Trophoblast cell (in vitro differentiated cells and primary cell): ENCODE measurements at regions not wholly inside any gene's neighbourhood (a gene's known extent, or its start where the extent isn't known, plus 50 kb on each side); places are given as distances from the start of the nearest gene placed in this dataset.

Source experiments
- DNase-seq, 2 donors: peaks; one replicate each; pipeline ENCODE4 v3.0.0-alpha.2; 2016
- H2AFZ ChIP-seq: 2 replicates; pipeline ENCODE4 v1.6.1; 2013; ENCODE audit warnings: low read length, moderate library complexity, mild to moderate bottlenecking; ENCODE audit not compliant: insufficient read depth, poor library complexity
- H2AK5ac ChIP-seq: 2 replicates; pipeline ENCODE4 v1.6.1; 2013; ENCODE audit warnings: mild to moderate bottlenecking, low read length
- H2BK120ac ChIP-seq: 2 replicates; pipeline ENCODE4 v1.6.1; 2013; ENCODE audit warnings: low read length, mild to moderate bottlenecking, moderate library complexity; ENCODE audit not compliant: insufficient read depth, poor library complexity
- H2BK12ac ChIP-seq: 2 replicates; pipeline ENCODE4 v1.6.1; 2013; ENCODE audit warnings: mild to moderate bottlenecking, low read length, moderate library complexity
- H2BK5ac ChIP-seq: 2 replicates; pipeline ENCODE4 v1.6.1; 2013; ENCODE audit warnings: low read length, low read depth, moderate library complexity, mild to moderate bottlenecking; ENCODE audit not compliant: poor library complexity
- H3K14ac ChIP-seq: 2 replicates; pipeline ENCODE4 v1.6.1; 2013; ENCODE audit warnings: mild to moderate bottlenecking, low read length
- H3K18ac ChIP-seq: 2 replicates; pipeline ENCODE4 v1.6.1; 2013; ENCODE audit warnings: mild to moderate bottlenecking, low read length
- H3K23ac ChIP-seq: 2 replicates; pipeline ENCODE4 v1.6.1; 2013; ENCODE audit warnings: low read length
- H3K27ac ChIP-seq: 2 replicates; pipeline ENCODE4 v1.5.1; 2013; ENCODE audit warnings: low read depth, mild to moderate bottlenecking, inconsistent platforms, low read length, moderate library complexity
- H3K27me3 ChIP-seq: 2 replicates; pipeline ENCODE4 v1.6.1; 2013; ENCODE audit warnings: inconsistent platforms, mild to moderate bottlenecking, low read length, moderate library complexity; ENCODE audit not compliant: insufficient read depth
- H3K36me3 ChIP-seq, 2 experiments: 1 replicate in 1 of 2; 2 replicates in 1 of 2; pipeline ENCODE4 v1.6.1; 2013; ENCODE audit warnings: low read length in 2 of 2, mild to moderate bottlenecking in 2 of 2, moderate library complexity in 1 of 2; ENCODE audit not compliant: insufficient read depth in 2 of 2, control insufficient read depth in 1 of 2
- H3K4ac ChIP-seq: 2 replicates; pipeline ENCODE4 v1.6.1; 2013; ENCODE audit warnings: low read depth, mild to moderate bottlenecking, low read length, moderate library complexity
- H3K4me1 ChIP-seq, 2 experiments: 1 replicate in 1 of 2; 2 replicates in 1 of 2; pipeline ENCODE4 v1.6.1; 2013; ENCODE audit warnings: low read length in 2 of 2, mild to moderate bottlenecking in 2 of 2, moderate library complexity in 1 of 2; ENCODE audit not compliant: insufficient read depth in 2 of 2, control insufficient read depth in 1 of 2
- H3K4me2 ChIP-seq: 2 replicates; pipeline ENCODE4 v1.6.1; 2013; ENCODE audit warnings: inconsistent platforms, mild to moderate bottlenecking, low read length, moderate library complexity
- H3K4me3 ChIP-seq: 2 replicates; pipeline ENCODE4 v1.5.1; 2013; ENCODE audit warnings: mild to moderate bottlenecking, low read depth, low read length, inconsistent platforms
- H3K79me1 ChIP-seq: one replicate; pipeline ENCODE4 v1.6.1; 2013; ENCODE audit warnings: low read length
- H3K79me2 ChIP-seq: 2 replicates; pipeline ENCODE4 v1.6.1; 2013; ENCODE audit warnings: low read length, mild to moderate bottlenecking; ENCODE audit not compliant: control insufficient read depth, insufficient read depth, poor library complexity
- H3K9ac ChIP-seq: 2 replicates; pipeline ENCODE4 v1.6.1; 2013; ENCODE audit warnings: mild to moderate bottlenecking, low read length
- H3K9me3 ChIP-seq: 2 replicates; pipeline ENCODE4 v1.6.1; 2013; ENCODE audit warnings: low read depth, mild to moderate bottlenecking, control low read depth, inconsistent platforms, low read length; ENCODE audit not compliant: insufficient read depth
- H4K12ac ChIP-seq: 2 replicates; pipeline ENCODE4 v1.6.1; 2013; ENCODE audit warnings: low read depth, mild to moderate bottlenecking, low read length, moderate library complexity
- H4K8ac ChIP-seq: 2 replicates; pipeline ENCODE4 v1.6.1; 2013; ENCODE audit warnings: low read depth, mild to moderate bottlenecking, low read length, moderate library complexity
- H4K91ac ChIP-seq: one replicate; pipeline ENCODE4 v1.6.1; 2013; ENCODE audit warnings: low read depth, mild to moderate bottlenecking, low read length, moderate library complexity
- WGBS: extraction: QIAGEN DNeasy Blood & Tissue Kit; methylation state at CpG from one replicate; pipeline ENCODE4 v1.1.7; 2013; ENCODE audit warnings: missing lambda C conversion rate; ENCODE audit not compliant: insufficient read length, insufficient coverage; ENCODE audit errors: extremely low coverage; 5-methylcytosine and 5-hydroxymethylcytosine counted together

DNA sequence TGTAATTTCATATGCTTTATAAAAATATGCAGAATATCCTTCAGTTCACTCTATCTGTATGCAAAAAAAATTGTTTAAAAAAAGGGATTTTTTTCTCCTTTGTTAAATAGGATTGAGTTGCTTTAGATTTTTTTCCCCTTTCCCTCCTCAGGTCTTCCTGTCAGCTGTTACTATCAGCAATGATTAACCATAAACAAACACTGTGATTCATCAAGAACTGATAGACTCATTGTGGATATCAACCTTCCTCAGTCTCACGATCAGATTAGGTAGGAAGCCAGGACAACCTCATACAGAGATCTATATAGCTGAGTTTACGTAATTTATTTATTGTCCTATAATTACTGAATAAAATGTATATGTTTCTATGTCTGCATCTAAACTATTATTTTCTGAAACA, 2136.2 kb upstream of the CELF4 start:
- no peak overlapping the region for H3K4me2 ChIP-seq
- no peak overlapping the region for H3K23ac ChIP-seq
- H3K14ac ChIP-seq: no peak overlapping the region
- no peak overlapping the region for H2AK5ac ChIP-seq
- H3K18ac ChIP-seq: no peak overlapping the region
- H4K12ac ChIP-seq: no peak overlapping the region
- H3K9ac ChIP-seq: no peak overlapping the region
- H3K4ac ChIP-seq: no peak overlapping the region
- no peak for DNase-seq
- WGBS: no CpG with 5 or more reads among the region's 2 CpGs
- H3K9me3 ChIP-seq: no peaks in the 10 kb centered on the region
- H3K36me3 ChIP-seq: no peaks in the 10 kb centered on the region
- no peak overlapping the region for H3K27ac ChIP-seq
- peaks cover 0 to 4% of the 10 kb centered on the region in 2 experiments for H3K4me1 ChIP-seq
- no peak overlapping the region for H4K8ac ChIP-seq
- no peak overlapping the region for H2BK120ac ChIP-seq
- H3K79me1 ChIP-seq: no peaks in the 10 kb centered on the region
- no peaks in the 10 kb centered on the region for H3K27me3 ChIP-seq
- H2AFZ ChIP-seq: no peak overlapping the region
- no peaks in the 10 kb centered on the region for H3K79me2 ChIP-seq
- H3K4me3 ChIP-seq: no peak overlapping the region
- H4K91ac ChIP-seq: no peak overlapping the region
- no peak overlapping the region for H2BK12ac ChIP-seq
- no peak overlapping the region for H2BK5ac ChIP-seq

DNA sequence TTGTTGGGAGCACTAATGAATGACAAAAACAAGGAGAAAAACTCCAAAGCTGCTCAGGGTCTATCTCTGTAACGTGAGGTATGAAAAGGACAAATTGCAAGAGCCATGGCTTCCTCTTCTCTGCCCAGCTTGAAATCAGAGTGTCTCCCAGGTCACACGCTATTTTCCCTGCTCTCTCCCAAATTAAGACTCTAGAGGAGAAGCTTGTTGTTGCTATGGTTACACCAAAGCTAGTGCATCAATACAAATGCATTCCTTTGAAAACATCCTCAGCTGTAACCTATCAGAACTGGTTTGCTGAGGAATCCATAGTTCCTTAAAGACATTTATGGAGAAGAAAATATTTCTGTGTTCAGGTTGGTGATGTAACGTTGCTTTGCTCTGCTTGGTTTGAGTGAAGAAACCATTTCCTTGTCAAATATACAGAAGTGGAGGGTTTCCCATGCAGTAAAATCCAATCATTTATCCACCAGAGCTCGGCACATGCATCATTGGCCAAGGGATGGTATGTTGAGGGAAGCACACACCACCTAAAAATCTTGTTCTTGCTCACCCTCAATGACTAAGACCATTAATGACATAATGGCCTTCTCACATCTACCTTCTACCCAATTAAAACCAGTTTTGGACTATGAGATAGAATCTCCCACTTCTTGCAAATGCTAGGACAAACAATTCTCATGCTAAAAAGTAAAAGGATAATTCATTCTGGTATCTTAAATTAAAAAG, 2135.6 kb upstream of the CELF4 start:
- H3K27ac ChIP-seq: no peak overlapping the region
- H2BK120ac ChIP-seq: no peak overlapping the region
- no peak overlapping the region for H2AFZ ChIP-seq
- no peak overlapping the region for H3K4me2 ChIP-seq
- no peak overlapping the region for H3K4me3 ChIP-seq
- WGBS: no CpG with 5 or more reads among the region's 4 CpGs
- DNase-seq: peak in 1 of 2 donors; percentile 28
- no peak overlapping the region for H3K9ac ChIP-seq
- no peak overlapping the region for H4K91ac ChIP-seq
- no peak overlapping the region for H2BK12ac ChIP-seq
- H2BK5ac ChIP-seq: no peak overlapping the region
- H3K36me3 ChIP-seq: no peaks in the 10 kb centered on the region
- H3K4ac ChIP-seq: no peak overlapping the region
- H3K23ac ChIP-seq: no peak overlapping the region
- no peak overlapping the region for H4K8ac ChIP-seq
- no peak overlapping the region for H3K14ac ChIP-seq
- H2AK5ac ChIP-seq: no peak overlapping the region
- H3K4me1 ChIP-seq: peaks cover 0 to 4% of the 10 kb centered on the region in 2 experiments
- no peak overlapping the region for H3K18ac ChIP-seq
- no peaks in the 10 kb centered on the region for H3K79me1 ChIP-seq
- no peaks in the 10 kb centered on the region for H3K9me3 ChIP-seq
- no peaks in the 10 kb centered on the region for H3K27me3 ChIP-seq
- H3K79me2 ChIP-seq: no peaks in the 10 kb centered on the region
- H4K12ac ChIP-seq: no peak overlapping the region

GRCh38 chr18:39699340-39699964, 2133.9 kb upstream of the CELF4 start:
- Histone ChIP-seq H3K27me3 (no peaks in the 10 kb centered on the region), H4K91ac (no peak overlapping the region), H3K4me1 (peaks cover 0 to 4% of the 10 kb centered on the region in 2 experiments), H3K18ac (no peak overlapping the region), H3K27ac (no peak overlapping the region), H2BK5ac (no peak overlapping the region), H3K4me2 (no peak overlapping the region), H3K23ac (no peak overlapping the region), H4K12ac (no peak overlapping the region), H3K4ac (no peak overlapping the region), H4K8ac (no peak overlapping the region), H2AK5ac (no peak overlapping the region), H3K36me3 (no peaks in the 10 kb centered on the region), H3K79me1 (no peaks in the 10 kb centered on the region), H2BK120ac (no peak overlapping the region), H2BK12ac (no peak overlapping the region), H3K9me3 (no peaks in the 10 kb centered on the region), H3K79me2 (no peaks in the 10 kb centered on the region), H3K14ac (no peak overlapping the region), H2AFZ (no peak overlapping the region), H3K9ac (no peak overlapping the region), H3K4me3 (no peak overlapping the region)
- DNase-seq: peak in 1 of 2 donors; percentile 12
- no CpG with 5 or more reads among the region's 5 CpGs for WGBS

- H2AK5ac ChIP-seq: no peak overlapping the region
Observed at GRCh38 chr18:39698436-39698835, 2132.8 kb upstream of the CELF4 start.

More at GRCh38 chr18:39698436-39698835, 2132.8 kb upstream of the CELF4 start:
- H2BK5ac ChIP-seq: no peak overlapping the region
- no peak overlapping the region for H3K14ac ChIP-seq
- no peaks in the 10 kb centered on the region for H3K79me1 ChIP-seq
- no peak overlapping the region for H4K91ac ChIP-seq
- no peaks in the 10 kb centered on the region for H3K36me3 ChIP-seq
- no peaks in the 10 kb centered on the region for H3K9me3 ChIP-seq
- peaks cover 0 to 4% of the 10 kb centered on the region in 2 experiments for H3K4me1 ChIP-seq
- no peak overlapping the region for H3K4me2 ChIP-seq
- WGBS: no CpG with 5 or more reads among the region's 4 CpGs
- H4K12ac ChIP-seq: no peak overlapping the region
- H2AFZ ChIP-seq: no peak overlapping the region
- no peak overlapping the region for H3K4ac ChIP-seq
- no peak overlapping the region for H3K27ac ChIP-seq
- H2BK12ac ChIP-seq: no peak overlapping the region
- no peaks in the 10 kb centered on the region for H3K27me3 ChIP-seq
- H2BK120ac ChIP-seq: no peak overlapping the region
- H4K8ac ChIP-seq: no peak overlapping the region
- H3K79me2 ChIP-seq: no peaks in the 10 kb centered on the region
- H3K9ac ChIP-seq: no peak overlapping the region
- no peak for DNase-seq
- H3K18ac ChIP-seq: no peak overlapping the region
- no peak overlapping the region for H3K23ac ChIP-seq
- H3K4me3 ChIP-seq: no peak overlapping the region
